ENCODE measurements at regions not wholly inside any gene's neighbourhood (a gene's known extent, or its start where the extent isn't known, plus 50 kb on each side); places are given as distances from the start of the nearest gene placed in this dataset.
"Not testable (repeated sequence)": the region's sequence is repeated elsewhere in the genome, so short reads cannot be mapped to it uniquely, and the experiment has no call there.

DNA sequence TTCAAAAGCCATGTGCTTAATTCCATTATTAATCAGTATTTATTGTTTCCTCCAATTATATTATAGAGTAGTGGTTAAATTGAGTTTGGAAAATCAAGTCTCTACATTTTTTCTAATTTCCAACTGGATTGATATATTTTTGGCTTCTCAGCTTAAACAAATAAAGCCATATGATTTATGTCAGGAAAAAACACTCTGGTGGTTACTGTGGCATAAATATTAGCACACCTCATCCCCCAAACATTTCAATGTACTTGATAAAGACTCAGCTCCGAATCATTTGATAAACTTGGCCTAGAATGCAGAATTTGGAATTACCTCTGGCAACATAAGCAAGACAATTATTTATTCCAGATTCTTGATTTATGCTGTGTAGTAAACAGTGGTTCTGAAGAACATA, 2313.8 kb downstream of the ARAP2 start:
- Histone ChIP-seq H3K4me3 (no peak overlapping the region), H3K36me3 (ENCODE audit: low read depth, missing control alignments) (no peaks in the 10 kb centered on the region), H3K9me3 (no peaks in the 10 kb centered on the region), H3K27me3 (no peaks in the 10 kb centered on the region), H3K4me1 (no peaks in the 10 kb centered on the region), H3K27ac (no peak overlapping the region)
- WGBS, 2 donors = 46 to 54% methylated on average over 1 of the region's 1 CpG
- TF ChIP-seq POLR2A (IDR thresholded peaks at IDR 0.05) (no peak), CTCF (IDR thresholded peaks at IDR 0.05) (no peak)
- no peak for DNase-seq
- intact Hi-C loops (cut with DNase I; ENCODE audit: low total_unique reads) = no loop called here

DNA sequence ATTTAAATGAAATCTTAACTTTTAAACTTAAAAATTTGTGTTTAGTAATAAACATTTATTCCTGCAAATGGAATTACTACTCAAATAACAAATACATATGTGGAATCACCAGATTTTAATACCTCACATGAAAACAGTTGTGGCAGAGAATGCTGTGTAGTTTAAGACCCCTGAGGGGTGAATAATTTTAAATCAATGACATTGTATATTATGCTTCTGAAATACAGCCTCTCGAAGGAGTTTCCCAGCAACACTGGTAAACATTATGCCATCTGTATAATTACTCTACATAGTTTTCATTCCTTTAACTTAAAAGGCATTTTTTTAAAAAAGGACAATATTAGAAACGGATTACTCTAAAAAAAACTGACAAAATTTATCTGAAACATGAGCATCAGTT, 2313.3 kb downstream of the ARAP2 start:
- Histone ChIP-seq H3K36me3 (ENCODE audit: low read depth, missing control alignments) (no peaks in the 10 kb centered on the region), H3K27me3 (no peaks in the 10 kb centered on the region), H3K27ac (no peak overlapping the region), H3K9me3 (no peaks in the 10 kb centered on the region), H3K4me1 (no peaks in the 10 kb centered on the region), H3K4me3 (no peak overlapping the region)
- DNase-seq = no peak
- intact Hi-C loops (cut with DNase I; ENCODE audit: low total_unique reads) = no loop called here
- 54 to 57% methylated on average over 2 of the region's 2 CpGs for WGBS, 2 donors
- no peak for TF ChIP-seq CTCF (IDR thresholded peaks at IDR 0.05)
- TF ChIP-seq POLR2A (IDR thresholded peaks at IDR 0.05) = no peak

DNA sequence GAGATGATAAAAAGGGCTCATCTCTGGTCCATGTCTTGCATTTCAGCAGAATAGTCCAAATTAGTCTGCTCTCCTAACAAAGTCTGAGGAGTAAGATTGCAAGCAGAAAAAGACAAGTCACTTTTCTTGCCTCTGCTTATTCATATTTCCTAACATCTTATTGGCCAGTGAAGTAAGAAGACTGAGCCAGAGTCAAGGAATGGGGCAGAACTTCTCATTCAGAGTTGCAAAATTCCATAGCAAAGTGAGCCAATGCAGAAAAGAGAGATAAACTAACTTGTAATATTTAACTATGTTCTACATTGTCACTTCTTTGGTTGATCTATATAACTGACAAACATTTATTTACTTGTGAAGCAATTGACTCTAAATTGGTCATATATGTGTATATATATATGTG, 2304.0 kb downstream of the ARAP2 start:
- Histone ChIP-seq H3K4me1 (no peaks in the 10 kb centered on the region), H3K4me3 (no peak overlapping the region), H3K36me3 (ENCODE audit: low read depth, missing control alignments) (no peaks in the 10 kb centered on the region), H3K27ac (no peak overlapping the region), H3K27me3 (no peaks in the 10 kb centered on the region), H3K9me3 (no peaks in the 10 kb centered on the region)
- intact Hi-C loops (cut with DNase I; ENCODE audit: low total_unique reads) = no loop called here
- no peak for DNase-seq
- no peak for TF ChIP-seq CTCF (IDR thresholded peaks at IDR 0.05)
- TF ChIP-seq POLR2A (IDR thresholded peaks at IDR 0.05) = no peak

DNA sequence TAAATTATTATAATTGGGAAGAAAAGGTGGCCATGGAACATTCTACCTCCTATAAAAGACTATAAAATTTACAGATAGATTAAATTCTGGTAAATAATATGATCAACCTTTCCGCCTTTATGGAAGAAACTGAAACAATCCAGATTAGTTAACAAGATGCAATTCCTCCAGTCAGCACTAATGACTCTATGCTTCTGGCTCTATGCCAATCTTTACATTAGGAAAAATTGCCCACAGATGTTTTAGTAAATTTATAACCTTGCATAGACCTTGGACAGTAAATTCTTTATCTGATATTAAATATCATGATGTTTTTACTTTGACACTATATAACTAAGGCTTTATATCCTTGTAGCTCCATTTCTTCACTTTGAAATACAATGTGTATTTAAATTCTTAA, 2302.5 kb downstream of the ARAP2 start:
- TF ChIP-seq POLR2A (IDR thresholded peaks at IDR 0.05) (no peak), CTCF (IDR thresholded peaks at IDR 0.05) (no peak)
- 85% methylated on average over 1 of the region's 1 CpG for WGBS, 2 donors
- Histone ChIP-seq H3K9me3 (no peaks in the 10 kb centered on the region), H3K4me1 (no peaks in the 10 kb centered on the region), H3K27ac (no peak overlapping the region), H3K4me3 (no peak overlapping the region), H3K36me3 (ENCODE audit: low read depth, missing control alignments) (no peaks in the 10 kb centered on the region), H3K27me3 (no peaks in the 10 kb centered on the region)
- no peak for DNase-seq
- intact Hi-C loops (cut with DNase I; ENCODE audit: low total_unique reads) = no loop called here

DNA sequence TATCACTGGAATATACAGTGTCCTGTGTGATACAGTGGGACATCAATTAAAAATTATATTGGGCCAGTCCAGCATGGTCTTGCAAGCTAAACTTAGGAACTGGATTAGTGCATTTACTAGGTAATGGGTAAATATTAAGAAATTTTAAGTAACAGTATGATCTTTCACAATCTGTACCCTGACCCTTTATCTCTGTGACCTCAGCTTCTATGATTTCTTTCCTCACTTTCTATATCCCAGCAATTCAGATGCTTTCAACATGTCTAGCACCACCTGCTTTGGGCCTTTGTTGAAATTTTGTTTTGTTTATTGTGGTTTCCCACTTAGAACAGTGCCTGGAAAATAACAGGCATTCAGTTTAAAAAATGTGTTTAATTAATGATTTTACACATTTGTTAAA, 2295.4 kb downstream of the ARAP2 start:
- no peaks in the 10 kb centered on the region for H3K36me3 ChIP-seq (ENCODE audit: low read depth, missing control alignments)

DNA sequence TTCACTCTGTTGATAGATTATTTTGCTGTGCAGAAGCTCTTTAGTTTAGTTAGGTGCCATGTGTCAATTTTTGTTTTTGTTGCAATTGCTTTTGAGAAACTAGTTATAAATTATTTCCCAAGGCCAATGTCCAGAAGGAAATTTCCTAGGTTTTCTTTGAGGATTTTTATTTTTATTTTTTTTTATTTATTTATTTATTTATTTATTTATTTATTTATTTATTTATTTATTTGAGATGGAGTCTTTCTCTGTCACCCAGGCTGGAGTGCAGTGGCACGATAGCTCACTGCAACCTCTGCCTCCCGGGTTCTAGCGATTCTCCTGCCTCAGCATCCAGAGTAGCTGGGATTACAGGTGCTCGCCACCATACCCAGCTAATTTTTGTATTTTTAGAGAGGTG, 2290.5 kb downstream of the ARAP2 start:
- H3K36me3 ChIP-seq (ENCODE audit: low read depth, missing control alignments); H3K9me3 ChIP-seq; H3K27ac ChIP-seq; DNase-seq; H3K27me3 ChIP-seq; H3K4me3 ChIP-seq; intact Hi-C loops (cut with DNase I; ENCODE audit: low total_unique reads); H3K4me1 ChIP-seq: not testable (repeated sequence)
- WGBS, 2 donors = 94% methylated on average over 4 of the region's 4 CpGs

More for the DNA sequence above, 2295.4 kb downstream of the ARAP2 start:
- no peak for DNase-seq
- no peak overlapping the region for H3K27ac ChIP-seq
- intact Hi-C loops (cut with DNase I; ENCODE audit: low total_unique reads) = no loop called here
- H3K4me1 ChIP-seq = no peaks in the 10 kb centered on the region
- no peak overlapping the region for H3K4me3 ChIP-seq
- no peaks in the 10 kb centered on the region for H3K9me3 ChIP-seq
- TF ChIP-seq POLR2A (IDR thresholded peaks at IDR 0.05) (no peak), CTCF (IDR thresholded peaks at IDR 0.05) (no peak)
- no peaks in the 10 kb centered on the region for H3K27me3 ChIP-seq
